SK-N-SH (cell line): ENCODE measurements at regions not wholly inside any gene's neighbourhood (a gene's known extent, or its start where the extent isn't known, plus 50 kb on each side); places are given as distances from the start of the nearest gene placed in this dataset.

ENCODE experiments used
- CTCF ChIP-seq: fragments of 200-600 bp; sonication (generic); IDR thresholded peaks from 2 replicates; pipeline ENCODE4 v1.6.1; 2017; ENCODE audit warnings: antibody characterized with exemption, mild to moderate bottlenecking, moderate library complexity
- EP300 ChIP-seq, 2 experiments: IDR thresholded peaks; 2 replicates each; pipeline versions ENCODE4 v1.4.0 to v1.6.1; 2012; ENCODE audit warnings: borderline replicate concordance in 1 of 2, low read depth in 1 of 2, low read length in 1 of 2
- JUND ChIP-seq: IDR thresholded peaks from 2 replicates; pipeline ENCODE4 v1.4.0; 2012
- MAX ChIP-seq: IDR thresholded peaks from 2 replicates; pipeline ENCODE4 v1.4.0; 2012; ENCODE audit warnings: low read depth
- NFIC ChIP-seq: IDR thresholded peaks from 2 replicates; pipeline ENCODE4 v1.4.0; 2012; ENCODE audit warnings: borderline replicate concordance
- RCOR1 ChIP-seq: fragments of 150-350 bp; IDR thresholded peaks from 2 replicates; pipeline ENCODE4 v1.6.1; 2017; ENCODE audit warnings: antibody characterized with exemption, low read length
- REST ChIP-seq: IDR thresholded peaks from 2 replicates; pipeline ENCODE4 v1.6.1; 2012; ENCODE audit warnings: mild to moderate bottlenecking, low read depth, low read length, moderate library complexity
- TAF1 ChIP-seq: IDR thresholded peaks from 2 replicates; pipeline ENCODE4 v1.6.1; 2012; ENCODE audit warnings: low read depth, mild to moderate bottlenecking, low read length, moderate library complexity, borderline replicate concordance
- USF2 ChIP-seq: fragments of 150-350 bp; IDR thresholded peaks from 2 replicates; pipeline ENCODE4 v1.6.1; 2017; ENCODE audit warnings: antibody characterized with exemption, low read length, low read depth, borderline replicate concordance
- ZBTB33 ChIP-seq: IDR thresholded peaks from 2 replicates; pipeline ENCODE4 v1.4.0; 2012; ENCODE audit warnings: low read depth, borderline replicate concordance

GRCh38 chr4:125573786-125574185 lies 259.0 kb downstream of the FAT4 start:
- TF ChIP-seq TAF1 (no peak), CTCF (no peak), RCOR1 (no peak), USF2 (no peak), EP300 (IDR thresholded peaks at IDR 0.05; ENCODE audit: borderline replicate concordance in 1 of 2, low read depth in 1 of 2, low read length in 1 of 2) (no peak), ZBTB33 (no peak), NFIC (no peak), MAX (no peak), REST (no peak), JUND (no peak)
